ENCODE measurements at regions not wholly inside any gene's neighbourhood (a gene's known extent, or its start where the extent isn't known, plus 50 kb on each side); places are given as distances from the start of the nearest gene placed in this dataset.
"Not testable (repeated sequence)": the region's sequence is repeated elsewhere in the genome, so short reads cannot be mapped to it uniquely, and the experiment has no call there.

DNA sequence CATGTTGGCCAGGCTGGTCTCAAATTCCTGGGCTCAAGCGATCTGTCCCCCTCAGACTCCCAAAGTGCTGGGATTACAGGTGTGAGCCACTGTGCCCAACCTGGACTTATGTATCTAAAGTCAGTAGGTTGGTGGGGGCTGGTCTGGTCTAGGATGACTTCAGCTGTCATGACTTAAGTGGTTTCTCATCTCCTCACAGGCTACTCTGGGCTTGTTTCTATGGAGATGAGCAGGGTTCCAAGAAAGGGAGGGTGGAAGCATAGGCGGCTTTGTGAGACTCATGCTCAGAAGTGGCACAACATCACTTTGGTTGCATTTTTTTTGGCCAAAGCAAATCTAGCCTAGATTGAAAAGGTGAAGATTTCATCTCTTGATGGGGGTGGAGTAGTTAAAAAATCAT, 115.9 kb upstream of the IVNS1ABP start:
- no peak for DNase-seq
- no peak overlapping the region for H3K27ac Mint-ChIP-seq
- H3K4me1 Mint-ChIP-seq = no peaks in the 10 kb centered on the region
- no peaks in the 10 kb centered on the region for H3K27me3 Mint-ChIP-seq
- ATAC-seq = no peak
- H3K36me3 Mint-ChIP-seq (ENCODE audit: low read depth) = no peaks in the 10 kb centered on the region
- H3K9me3 Mint-ChIP-seq = peaks cover 15% of the 10 kb centered on the region
- H3K4me3 Mint-ChIP-seq = no peak overlapping the region

DNA sequence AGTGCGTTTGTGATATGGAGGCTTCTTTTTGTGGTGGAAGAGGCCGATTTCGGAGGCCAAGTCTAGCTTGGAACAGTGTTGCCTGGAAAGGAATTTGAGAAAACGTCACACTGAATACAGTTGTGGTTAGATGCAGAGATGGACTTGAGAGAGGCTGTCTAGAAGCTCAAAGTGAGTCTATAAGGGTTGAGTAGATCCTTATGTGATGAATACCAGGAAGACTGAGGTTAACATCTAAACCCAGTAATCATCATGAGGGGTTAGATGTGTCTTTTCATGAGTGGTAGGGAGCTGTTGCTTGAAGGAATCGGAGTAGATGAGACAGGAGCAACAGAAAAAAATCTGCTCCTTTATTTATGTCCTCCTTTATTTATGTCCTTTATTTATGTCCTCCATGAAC, 114.6 kb upstream of the IVNS1ABP start:
- no peaks in the 10 kb centered on the region for H3K27me3 Mint-ChIP-seq
- no peak for DNase-seq
- no peak overlapping the region for H3K27ac Mint-ChIP-seq
- H3K36me3 Mint-ChIP-seq (ENCODE audit: low read depth) = no peaks in the 10 kb centered on the region
- H3K4me3 Mint-ChIP-seq = no peak overlapping the region
- H3K4me1 Mint-ChIP-seq = no peaks in the 10 kb centered on the region
- peaks cover 15% of the 10 kb centered on the region for H3K9me3 Mint-ChIP-seq
- no peak for ATAC-seq

DNA sequence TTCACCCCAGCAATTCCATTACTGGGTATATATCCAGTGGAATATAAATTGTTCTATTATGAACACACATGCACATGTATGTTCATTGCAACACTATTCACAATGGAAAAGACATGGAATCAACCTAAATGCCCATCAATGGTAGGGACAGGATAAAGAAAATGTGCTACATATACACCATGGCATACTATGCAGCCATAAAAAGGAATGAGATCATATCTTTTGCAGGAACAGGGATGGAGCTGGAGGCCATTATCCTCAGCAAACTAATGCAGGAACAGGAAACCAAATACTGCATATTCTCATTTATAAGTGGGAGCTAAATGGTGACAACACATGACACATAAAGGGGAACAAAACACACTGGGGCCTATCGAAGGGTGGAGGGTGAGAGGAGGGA, 112.6 kb upstream of the IVNS1ABP start:
- not testable (repeated sequence) for DNase-seq; H3K36me3 Mint-ChIP-seq (ENCODE audit: low read depth); H3K27ac Mint-ChIP-seq; H3K4me1 Mint-ChIP-seq; H3K4me3 Mint-ChIP-seq; ATAC-seq; H3K27me3 Mint-ChIP-seq
- peaks cover 15% of the 10 kb centered on the region for H3K9me3 Mint-ChIP-seq

DNA sequence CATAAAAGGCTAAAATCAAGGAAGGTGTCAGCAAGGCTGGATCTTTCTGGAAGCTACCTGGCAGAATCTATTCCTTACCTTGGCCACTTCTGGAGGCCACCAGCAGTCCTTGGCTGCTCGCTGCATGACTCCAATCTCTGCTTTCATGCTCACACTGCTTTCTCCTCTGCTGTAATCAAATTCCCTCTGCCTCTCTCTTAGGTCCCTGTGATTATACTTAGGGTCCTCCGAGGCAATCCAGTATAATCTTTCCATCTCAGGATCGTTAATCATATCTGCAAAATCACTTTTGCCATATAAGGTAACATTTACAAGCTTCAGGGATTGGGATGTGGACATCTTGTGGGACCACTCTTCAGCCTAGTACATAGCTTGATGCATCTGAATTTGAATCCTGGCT, 110.7 kb upstream of the IVNS1ABP start:
- peaks cover 15% of the 10 kb centered on the region for H3K9me3 Mint-ChIP-seq
- peaks cover 2% of the 10 kb centered on the region for H3K27me3 Mint-ChIP-seq
- no peak overlapping the region for H3K4me3 Mint-ChIP-seq
- no peaks in the 10 kb centered on the region for H3K36me3 Mint-ChIP-seq (ENCODE audit: low read depth)
- no peak overlapping the region for H3K27ac Mint-ChIP-seq
- no peak for ATAC-seq
- no peak for DNase-seq
- H3K4me1 Mint-ChIP-seq = peaks cover 4% of the 10 kb centered on the region

DNA sequence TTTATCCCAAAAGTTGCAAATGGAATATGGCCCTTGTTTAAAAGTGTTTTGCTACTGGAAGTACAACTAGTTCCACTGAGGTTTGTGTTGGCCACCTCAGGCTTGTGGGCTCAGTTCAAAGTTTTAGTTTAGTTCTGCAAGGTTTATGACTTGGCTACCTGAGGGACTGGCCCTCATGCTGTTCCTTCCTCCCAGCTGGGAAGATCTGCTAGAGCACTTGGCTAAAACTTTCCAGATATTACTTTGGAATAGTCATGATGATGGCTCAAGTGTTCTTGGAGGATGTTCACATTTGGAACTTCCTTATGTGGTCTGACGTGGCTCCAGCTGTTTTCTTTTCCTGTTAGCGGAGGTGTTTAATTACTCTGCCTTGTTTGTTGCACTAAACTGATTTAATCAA, 110.2 kb upstream of the IVNS1ABP start:
- no peak overlapping the region for H3K4me3 Mint-ChIP-seq
- H3K4me1 Mint-ChIP-seq = peaks cover 4% of the 10 kb centered on the region
- H3K9me3 Mint-ChIP-seq = peaks cover 15% of the 10 kb centered on the region
- DNase-seq = no peak
- no peak overlapping the region for H3K27ac Mint-ChIP-seq
- no peaks in the 10 kb centered on the region for H3K36me3 Mint-ChIP-seq (ENCODE audit: low read depth)
- peaks cover 2% of the 10 kb centered on the region for H3K27me3 Mint-ChIP-seq
- ATAC-seq = no peak

DNA sequence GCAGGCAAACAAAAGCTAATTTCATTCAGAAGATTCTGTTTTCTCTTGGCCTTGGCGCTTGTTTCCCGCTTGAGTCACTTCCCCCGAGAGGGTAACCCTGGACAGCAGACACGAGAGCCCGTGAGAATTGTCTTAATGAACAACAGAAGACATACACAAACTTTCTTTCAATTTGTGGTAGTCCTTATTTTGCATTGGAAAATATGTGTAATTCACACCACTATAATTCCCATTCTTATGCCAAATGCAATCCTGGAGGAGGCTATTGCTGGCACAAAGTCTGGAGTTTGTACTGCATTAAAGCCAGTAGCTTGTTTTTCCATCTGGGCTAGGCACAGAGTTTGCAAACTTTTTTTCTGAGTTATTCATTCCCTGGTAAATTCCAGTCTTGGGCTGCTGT, 109.8 kb upstream of the IVNS1ABP start:
- Mint-ChIP-seq H3K4me3 (no peak overlapping the region), H3K9me3 (peaks cover 15% of the 10 kb centered on the region), H3K36me3 (ENCODE audit: low read depth) (no peaks in the 10 kb centered on the region), H3K4me1 (peaks cover 4% of the 10 kb centered on the region), H3K27ac (no peak overlapping the region), H3K27me3 (peaks cover 2% of the 10 kb centered on the region)
- ATAC-seq (no peak), DNase-seq (no peak)

DNA sequence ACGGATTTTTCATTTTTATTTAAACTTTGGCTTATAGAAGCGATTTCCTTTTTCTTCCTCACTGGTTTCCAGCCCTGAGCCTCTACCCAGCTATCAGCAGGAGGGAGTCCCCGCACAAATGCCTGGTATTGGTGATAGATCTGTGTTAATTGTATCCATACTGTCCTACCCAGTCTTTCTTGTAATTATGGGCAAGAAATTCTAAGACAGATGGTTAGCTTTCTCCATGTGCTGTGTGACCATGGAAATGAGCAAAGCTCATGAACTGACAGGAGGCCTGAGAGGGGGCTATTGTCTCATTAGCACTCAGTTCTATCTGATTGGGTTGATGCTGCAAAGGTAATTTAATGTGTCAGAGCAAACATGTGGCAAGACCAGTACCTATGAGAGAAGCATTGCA, 108.1 kb upstream of the IVNS1ABP start:
- ATAC-seq = no peak
- peaks cover 10% of the 10 kb centered on the region for H3K9me3 Mint-ChIP-seq
- no peak for DNase-seq
- no peaks in the 10 kb centered on the region for H3K36me3 Mint-ChIP-seq (ENCODE audit: low read depth)
- H3K4me1 Mint-ChIP-seq = peaks cover 15% of the 10 kb centered on the region
- no peak overlapping the region for H3K27ac Mint-ChIP-seq
- no peak overlapping the region for H3K4me3 Mint-ChIP-seq
- peaks cover 2% of the 10 kb centered on the region for H3K27me3 Mint-ChIP-seq

DNA sequence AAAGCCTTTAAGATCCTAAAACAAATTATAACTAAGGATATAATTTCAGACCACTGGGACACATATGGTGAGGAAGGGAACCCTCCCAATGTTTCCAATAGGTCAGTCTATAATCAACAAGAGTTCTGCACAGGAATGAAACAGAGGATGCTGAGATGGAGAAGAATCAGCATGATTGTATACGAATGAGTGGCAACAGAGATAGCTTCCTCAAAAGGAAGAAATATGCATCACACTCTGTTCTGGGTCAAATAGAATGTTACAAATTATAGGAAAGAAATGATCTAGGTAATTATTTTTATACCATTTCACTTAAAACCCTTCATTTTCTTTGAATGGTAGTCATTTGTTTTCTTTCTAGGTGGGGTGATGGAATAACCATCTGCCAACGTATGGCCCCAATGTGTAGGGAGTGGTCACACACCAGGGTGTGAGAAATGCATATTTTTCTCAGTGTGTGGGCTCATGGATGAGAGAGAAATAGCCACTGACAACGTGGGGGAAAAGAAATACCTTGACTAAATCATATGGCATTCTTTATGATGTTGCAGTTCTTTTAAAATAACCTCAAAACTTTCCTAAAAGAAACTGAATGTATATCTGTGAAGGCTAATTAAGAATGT, 104.6 kb upstream of the IVNS1ABP start:
- peak overlapping the region; percentile 26 for H3K27ac Mint-ChIP-seq
- H3K36me3 Mint-ChIP-seq (ENCODE audit: low read depth) = no peaks in the 10 kb centered on the region
- DNase-seq = no peak
- ATAC-seq = peak; percentile 43
- peaks cover 16% of the 10 kb centered on the region for H3K4me1 Mint-ChIP-seq
- H3K9me3 Mint-ChIP-seq = no peaks in the 10 kb centered on the region
- no peak overlapping the region for H3K4me3 Mint-ChIP-seq
- peaks cover 2% of the 10 kb centered on the region for H3K27me3 Mint-ChIP-seq

DNA sequence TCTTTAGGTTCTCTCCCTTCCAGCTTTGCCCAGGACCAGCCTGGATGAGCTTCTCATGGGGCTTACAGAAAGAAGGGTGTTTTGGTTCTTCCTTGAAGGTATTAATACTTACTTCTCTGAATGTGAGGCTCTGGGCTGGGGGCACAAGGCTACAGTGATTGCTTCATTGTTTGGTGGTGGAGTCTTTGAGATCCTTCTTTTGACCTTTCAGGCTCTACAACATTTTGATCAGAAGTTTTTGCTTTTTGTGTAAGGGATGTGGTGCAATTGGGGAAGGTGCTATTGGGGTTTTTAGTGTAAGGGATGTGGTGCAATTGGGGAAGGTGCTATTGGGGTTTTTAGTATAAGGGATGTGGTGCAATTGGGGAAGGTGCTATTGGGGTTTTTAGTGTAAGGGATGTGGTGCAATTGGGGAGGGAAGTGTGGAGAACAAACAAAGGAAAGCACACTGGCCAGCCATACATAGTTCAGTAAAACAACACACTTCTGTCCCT, 103.6 kb upstream of the IVNS1ABP start:
- Mint-ChIP-seq H3K27me3 (peaks cover 2% of the 10 kb centered on the region), H3K4me1 (peaks cover 16% of the 10 kb centered on the region), H3K27ac (peak overlapping the region; percentile 26), H3K4me3 (no peak overlapping the region), H3K9me3 (no peaks in the 10 kb centered on the region), H3K36me3 (ENCODE audit: low read depth) (no peaks in the 10 kb centered on the region)
- ATAC-seq (peak; percentile 31), DNase-seq (no peak)

DNA sequence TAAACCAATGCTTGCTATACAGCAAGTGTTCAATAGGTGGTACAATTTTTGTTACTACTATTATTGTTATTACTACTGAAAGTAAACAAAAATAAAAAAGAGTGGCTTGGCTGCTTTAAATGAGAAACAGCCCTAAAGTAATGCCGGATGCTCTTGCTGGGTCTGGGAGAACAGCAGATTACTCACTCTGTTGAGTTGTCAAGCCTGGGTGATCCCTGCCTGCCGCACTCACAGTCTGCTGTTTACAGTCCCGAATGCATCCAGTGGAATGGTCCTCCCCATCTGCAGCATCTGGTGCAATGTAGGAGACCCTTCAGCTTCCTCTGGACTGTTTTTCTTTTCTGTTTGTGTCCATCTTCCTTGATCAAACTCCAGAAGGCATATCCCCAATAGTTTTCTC, 102.7 kb upstream of the IVNS1ABP start:
- no peaks in the 10 kb centered on the region for H3K36me3 Mint-ChIP-seq (ENCODE audit: low read depth)
- H3K27me3 Mint-ChIP-seq = peaks cover under 1% of the 10 kb centered on the region
- no peaks in the 10 kb centered on the region for H3K9me3 Mint-ChIP-seq
- no peak overlapping the region for H3K4me3 Mint-ChIP-seq
- no peak for ATAC-seq
- no peak for DNase-seq
- H3K4me1 Mint-ChIP-seq = peaks cover 15% of the 10 kb centered on the region
- H3K27ac Mint-ChIP-seq = no peak overlapping the region

DNA sequence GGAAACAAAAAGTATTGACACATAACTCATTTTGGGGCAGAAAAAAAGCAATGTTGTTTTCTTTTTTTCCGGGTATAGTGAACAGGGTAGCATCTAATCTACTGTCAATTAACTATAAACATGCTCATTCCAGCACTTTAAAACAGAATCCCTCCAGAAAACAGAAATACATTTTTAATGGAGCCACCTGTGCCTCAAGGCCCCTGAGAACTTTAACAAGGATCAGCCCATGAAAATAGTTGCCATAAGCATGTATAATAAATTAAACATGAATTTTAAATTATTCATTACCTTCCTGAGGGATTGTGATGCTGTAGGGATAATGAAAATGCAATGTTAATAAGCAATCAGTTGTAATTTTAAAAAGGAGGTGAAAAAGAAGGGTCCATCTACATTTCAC, 101.4 kb upstream of the IVNS1ABP start:
- peaks cover 12% of the 10 kb centered on the region for H3K4me1 Mint-ChIP-seq

DNA sequence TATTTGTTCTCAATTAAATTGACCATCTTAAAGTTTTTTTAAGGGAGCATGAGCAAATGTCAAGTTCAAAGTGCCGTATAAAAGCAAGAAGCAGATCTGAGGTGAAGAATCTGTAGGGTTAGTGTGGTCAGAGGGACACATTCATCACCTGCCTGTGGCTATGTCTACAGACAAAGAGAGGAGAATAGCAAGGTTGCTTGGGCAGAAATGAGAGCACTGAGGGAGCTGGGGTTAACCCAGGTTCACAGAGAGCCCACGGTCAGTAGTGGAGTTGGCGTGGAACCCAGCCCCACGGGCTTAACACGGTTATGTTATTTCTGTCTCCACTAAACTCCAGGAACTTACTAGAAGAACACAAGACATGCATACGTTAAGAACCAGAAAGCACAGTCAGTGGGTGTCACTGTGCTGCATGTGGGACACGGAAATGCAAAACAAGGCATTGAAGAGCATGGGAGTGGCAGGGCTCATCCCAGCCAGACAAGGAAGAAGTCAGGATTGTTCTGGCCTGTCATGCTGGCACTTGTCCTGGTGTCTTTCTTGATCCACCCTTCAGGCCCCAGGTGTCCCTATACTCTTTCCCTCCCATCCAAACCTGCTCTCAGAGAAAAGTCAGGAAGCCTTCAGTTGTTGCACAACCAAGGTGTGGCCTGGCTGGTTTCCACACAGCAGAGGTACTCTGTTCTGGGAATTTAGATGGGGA, 95.5 kb upstream of the IVNS1ABP start:
- no peaks in the 10 kb centered on the region for H3K27me3 Mint-ChIP-seq
- H3K4me3 Mint-ChIP-seq = no peak overlapping the region
- no peaks in the 10 kb centered on the region for H3K36me3 Mint-ChIP-seq (ENCODE audit: low read depth)
- ATAC-seq (no peak), DNase-seq (no peak)
- H3K27ac Mint-ChIP-seq = no peak overlapping the region
- H3K9me3 Mint-ChIP-seq = peaks cover 9% of the 10 kb centered on the region
- peaks cover 7% of the 10 kb centered on the region for H3K4me1 Mint-ChIP-seq

More for the DNA sequence above, 101.4 kb upstream of the IVNS1ABP start:
- no peak overlapping the region for H3K4me3 Mint-ChIP-seq
- H3K27me3 Mint-ChIP-seq = no peaks in the 10 kb centered on the region
- no peaks in the 10 kb centered on the region for H3K9me3 Mint-ChIP-seq
- no peak overlapping the region for H3K27ac Mint-ChIP-seq
- no peaks in the 10 kb centered on the region for H3K36me3 Mint-ChIP-seq (ENCODE audit: low read depth)
- ATAC-seq (no peak), DNase-seq (no peak)

DNA sequence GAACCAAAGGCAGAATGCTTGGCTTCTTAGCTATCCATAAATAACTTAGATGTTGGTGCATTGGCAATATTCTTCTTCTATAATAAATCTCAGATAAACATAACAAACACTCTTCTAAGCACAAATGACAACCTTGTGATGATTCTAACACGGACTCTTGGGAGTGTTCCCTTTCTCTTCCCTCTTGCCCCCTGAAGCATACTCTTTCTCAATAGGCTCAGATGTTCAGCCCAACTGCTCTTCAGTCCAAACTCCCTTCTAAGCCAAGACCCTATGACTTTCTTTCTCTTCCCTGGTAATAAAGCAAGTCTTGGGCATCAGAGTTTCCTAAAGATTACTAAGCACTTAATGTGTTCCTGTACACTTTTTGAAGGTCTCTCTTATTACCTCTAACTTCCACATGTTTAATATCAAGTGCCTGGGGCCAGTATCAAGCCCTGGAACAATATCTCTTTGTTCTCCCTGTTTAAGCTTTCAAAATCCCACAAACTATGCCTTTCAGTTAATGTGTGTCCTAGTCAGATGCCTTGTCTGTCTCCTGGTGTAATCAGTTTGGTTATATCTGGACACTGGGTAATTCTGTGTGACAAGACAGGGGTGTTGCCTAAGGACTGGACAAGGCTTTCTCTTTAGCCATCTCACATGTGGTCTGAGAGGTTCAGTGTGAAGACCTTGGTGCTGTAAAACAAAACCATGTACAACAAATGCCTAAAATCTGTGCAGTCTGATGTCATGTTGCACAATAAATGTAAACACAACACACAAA, 92.9 kb upstream of the IVNS1ABP start:
- Mint-ChIP-seq H3K4me1 (peaks cover 22% of the 10 kb centered on the region), H3K36me3 (ENCODE audit: low read depth) (no peaks in the 10 kb centered on the region)
- no peak for ATAC-seq

DNA sequence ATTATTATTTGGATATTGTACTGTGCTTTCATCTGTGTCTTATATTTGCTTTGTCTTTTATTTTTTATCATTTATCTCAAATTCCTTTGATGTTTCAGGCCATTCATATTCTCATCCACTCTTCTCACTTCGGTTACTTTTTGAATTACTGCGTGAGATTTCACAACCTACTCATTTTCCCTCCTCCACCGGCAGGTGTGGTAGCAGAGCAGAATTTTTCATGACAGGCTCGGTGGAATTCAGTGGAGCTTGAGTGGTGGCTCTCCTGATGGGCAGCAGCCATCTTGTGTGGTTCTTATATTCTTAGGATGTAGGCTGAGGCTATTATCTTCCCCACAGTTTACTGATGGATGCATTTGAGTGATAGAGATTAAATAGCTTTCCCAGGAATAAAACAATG, 92.3 kb upstream of the IVNS1ABP start:
- peaks cover 28% of the 10 kb centered on the region for H3K4me1 Mint-ChIP-seq
- no peak overlapping the region for H3K4me3 Mint-ChIP-seq
- H3K27me3 Mint-ChIP-seq = no peaks in the 10 kb centered on the region
- no peak overlapping the region for H3K27ac Mint-ChIP-seq
- H3K36me3 Mint-ChIP-seq (ENCODE audit: low read depth) = no peaks in the 10 kb centered on the region
- ATAC-seq (no peak), DNase-seq (no peak)
- H3K9me3 Mint-ChIP-seq = peaks cover 12% of the 10 kb centered on the region

More for the DNA sequence above, 92.9 kb upstream of the IVNS1ABP start:
- Mint-ChIP-seq H3K9me3 (peaks cover 12% of the 10 kb centered on the region), H3K27me3 (no peaks in the 10 kb centered on the region), H3K27ac (no peak overlapping the region), H3K4me3 (no peak overlapping the region)
- DNase-seq = no peak

All from activated naive CD8-positive, alpha-beta T cell treated with anti-CD3 and anti-CD28 coated beads, Interleukin-2, amount 50 U/mL, for 24 hours (primary cell).